ENCODE measurements at regions not wholly inside any gene's neighbourhood (a gene's known extent, or its start where the extent isn't known, plus 50 kb on each side); places are given as distances from the start of the nearest gene placed in this dataset.
A peak's percentile ranks its signal among the peaks of the same experiment; 100 is the strongest.

DNA sequence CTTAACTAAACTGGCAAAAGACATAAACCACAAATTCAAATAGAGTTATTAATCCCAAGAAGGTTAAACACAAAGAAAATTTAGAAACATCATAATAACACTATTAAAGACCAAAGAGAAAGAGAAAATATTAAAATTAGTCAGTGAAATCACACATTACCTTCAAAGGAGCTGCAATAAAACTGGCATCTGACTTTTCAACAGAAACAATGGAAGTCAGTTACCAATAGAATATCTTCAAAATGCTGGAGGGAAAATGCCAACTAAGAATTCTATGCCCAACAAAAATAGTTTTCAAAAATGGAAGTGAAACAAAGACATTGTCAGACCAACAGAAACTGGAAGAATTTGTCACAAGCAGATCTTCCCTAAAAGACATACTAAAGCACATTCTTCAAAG, 68.7 kb upstream of the RNF7 start:
- no peak for DNase-seq (ENCODE audit: low read depth, low spot score)

DNA sequence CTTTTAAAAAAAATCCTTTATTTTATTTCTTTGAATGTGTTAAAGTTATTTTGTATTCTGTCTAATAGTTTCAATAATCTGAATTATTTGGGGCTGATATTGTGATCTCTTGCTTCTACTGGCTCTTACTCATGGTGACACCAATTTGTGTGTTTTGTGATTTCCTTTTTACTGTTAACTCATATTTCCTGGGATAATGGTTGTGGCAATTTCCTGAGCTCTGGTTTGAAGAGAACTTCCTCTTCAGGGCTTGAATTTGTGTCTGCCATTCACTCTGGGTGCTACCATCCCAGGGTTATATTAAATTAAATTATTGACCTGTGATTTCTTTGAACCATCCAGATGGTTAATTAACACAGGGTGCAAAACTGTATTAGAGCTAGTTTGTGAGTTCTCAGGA, 60.4 kb upstream of the RNF7 start:
- DNase-seq (ENCODE audit: low read depth, low spot score): no peak

DNA sequence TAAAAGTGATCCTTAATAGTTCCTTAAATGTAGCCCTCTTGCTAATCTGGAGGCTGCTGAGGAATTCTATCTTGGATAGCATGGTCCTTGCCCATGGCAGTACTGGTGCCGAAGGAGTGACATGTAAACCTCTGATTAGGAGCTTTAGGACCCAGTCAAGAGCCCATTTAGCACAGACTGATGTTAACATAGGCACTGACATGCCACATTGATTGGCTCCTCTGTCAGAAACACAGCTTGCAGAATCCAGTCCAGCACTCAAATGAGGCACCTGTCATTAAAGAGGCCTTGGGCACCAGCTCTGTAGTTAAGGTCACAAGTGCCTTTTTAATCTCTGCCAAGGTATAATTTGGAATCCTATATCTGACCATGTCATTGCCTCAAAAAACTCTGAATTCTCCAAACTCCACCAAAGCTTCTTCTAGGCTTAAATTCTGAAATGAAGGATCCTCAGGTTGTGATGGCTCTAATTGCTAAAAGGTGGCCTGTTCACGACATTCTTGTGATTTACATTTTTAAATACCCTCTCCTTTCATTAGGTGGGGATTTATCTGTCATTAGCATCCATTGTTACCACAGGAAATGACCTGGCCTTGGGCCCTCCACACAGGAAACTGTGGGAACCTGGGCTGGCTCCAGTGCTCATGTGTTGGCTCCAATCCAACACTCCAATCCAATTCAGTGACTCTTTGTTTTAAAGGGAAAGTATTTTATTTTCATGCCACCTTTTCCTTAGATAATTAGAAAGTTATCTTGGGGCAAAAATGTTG, 57.3 kb upstream of the RNF7 start:
- DNase-seq (ENCODE audit: low read depth, low spot score): peak; percentile 70

DNA sequence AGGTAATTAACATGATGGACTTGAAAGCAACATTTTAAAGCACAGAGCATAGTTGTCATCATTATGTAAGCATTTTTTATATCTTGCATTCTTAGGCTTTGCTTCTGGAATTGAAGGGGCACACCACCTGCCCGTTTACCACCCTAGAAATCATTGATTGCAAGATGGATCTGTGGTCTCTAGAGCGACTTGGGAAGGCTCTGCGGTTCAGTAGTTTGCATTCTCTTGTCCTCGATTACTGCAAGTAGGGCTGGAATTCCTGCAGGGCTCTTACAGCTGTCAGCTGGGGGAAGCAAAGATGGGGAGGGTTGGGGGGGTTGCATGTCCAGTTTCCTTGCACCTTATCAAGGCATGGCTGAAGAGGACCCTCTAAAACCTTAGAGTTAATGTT, 56.7 kb upstream of the RNF7 start:
- no peak for DNase-seq (ENCODE audit: low read depth, low spot score)

DNA sequence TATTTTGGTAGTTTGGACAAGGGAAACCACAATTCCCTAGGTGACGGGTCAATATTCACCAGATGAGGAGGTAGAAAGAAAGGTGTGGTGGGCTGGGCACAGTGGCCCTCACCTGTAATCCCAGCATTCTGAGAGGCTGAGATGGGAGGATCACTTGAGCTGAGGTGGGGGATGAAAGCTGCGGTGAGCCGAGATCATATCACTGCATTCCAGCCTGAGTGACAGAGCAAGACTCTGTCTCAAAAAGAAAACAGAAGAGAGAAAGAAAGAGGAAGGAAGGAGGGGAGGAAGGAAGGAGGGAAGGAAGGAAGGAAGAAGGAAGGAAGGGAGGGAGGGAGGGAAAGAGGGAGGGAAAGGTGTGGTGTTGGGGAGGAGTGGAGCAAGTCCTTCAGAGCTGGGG, 56.1 kb upstream of the RNF7 start:
- no peak for DNase-seq (ENCODE audit: low read depth, low spot score)

DNA sequence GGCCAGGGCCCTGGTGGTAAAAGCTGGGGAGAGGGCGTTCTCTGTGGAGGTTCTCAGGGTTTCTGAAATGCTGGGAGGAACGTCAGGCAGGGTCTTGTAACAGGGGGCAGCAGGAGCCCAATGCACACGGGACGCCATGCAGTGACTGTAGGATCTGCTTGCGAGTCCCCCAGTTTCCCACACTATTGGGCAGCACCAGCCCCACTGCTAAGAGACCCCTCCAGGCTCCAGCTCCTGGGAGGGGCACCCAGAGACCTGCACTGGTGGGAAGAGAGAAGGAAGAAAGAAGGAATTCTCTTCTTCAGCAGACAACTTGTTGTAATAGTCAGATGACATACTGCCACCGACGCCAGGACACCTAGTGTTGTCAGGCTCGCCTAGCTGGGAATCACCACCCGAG, 55.2 kb upstream of the RNF7 start:
- DNase-seq (ENCODE audit: low read depth, low spot score): no peak

DNA sequence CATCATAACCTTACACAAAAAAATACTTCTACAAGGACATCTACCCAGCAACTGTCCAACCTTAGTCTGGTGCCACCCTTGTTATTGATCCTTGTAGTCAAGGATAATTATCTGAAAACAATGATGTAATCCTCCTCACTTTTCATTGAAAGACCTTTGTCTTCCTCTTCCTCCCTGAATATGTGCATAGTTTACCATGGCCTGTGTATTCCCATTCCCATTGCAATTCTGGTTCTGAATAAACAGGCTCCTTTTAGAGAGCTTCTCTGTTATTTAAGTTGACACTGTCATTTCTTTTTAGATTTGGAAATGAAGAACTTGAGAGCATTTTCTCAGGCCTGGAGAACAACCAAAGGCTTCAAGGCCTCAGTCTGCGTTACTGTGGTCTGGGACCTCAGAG, 53.3 kb upstream of the RNF7 start:
- no peak for DNase-seq (ENCODE audit: low read depth, low spot score)

DNA sequence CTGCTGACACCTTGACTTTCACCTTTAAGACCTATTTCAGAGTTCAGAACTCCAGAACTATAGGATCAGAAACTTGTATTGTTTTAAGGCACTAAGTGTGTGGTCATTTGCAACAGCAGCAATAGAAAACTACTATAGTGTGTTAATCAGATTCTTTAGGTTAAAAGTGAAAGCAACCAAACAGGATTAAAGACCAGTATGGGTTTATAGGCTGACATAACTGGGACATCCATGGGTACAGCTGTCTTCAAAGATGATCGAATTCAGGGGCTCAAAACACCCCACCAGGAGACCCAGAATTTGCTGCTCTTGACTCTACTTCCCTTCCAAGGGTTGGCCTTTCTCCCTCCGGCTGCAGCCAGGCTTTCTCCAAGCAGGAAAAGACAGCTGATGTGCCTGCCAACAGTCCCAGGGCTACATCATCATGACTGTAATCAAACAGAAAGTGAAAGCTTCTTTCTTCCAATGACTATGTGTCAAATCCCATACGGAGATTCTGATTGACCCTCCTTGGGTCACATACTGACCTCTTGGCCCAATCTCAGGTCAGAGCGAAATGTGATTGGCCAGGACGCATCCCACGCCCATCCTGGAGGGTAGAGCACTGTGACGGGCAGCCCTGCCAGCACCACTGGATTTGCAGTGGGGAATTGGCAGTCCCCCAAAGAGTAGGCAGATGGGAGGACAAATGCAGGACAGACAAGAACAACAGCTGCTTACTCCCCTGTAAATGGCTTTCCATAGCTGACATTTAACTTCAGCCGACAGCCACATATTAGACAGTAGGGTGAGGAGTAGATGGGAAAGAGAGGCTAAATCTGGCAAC, 51.4 kb upstream of the RNF7 start:
- DNase-seq (ENCODE audit: low read depth, low spot score): peak; percentile 25
